OCI-LY7 (cell line): ENCODE measurements at regions not wholly inside any gene's neighbourhood (a gene's known extent, or its start where the extent isn't known, plus 50 kb on each side); places are given as distances from the start of the nearest gene placed in this dataset.

Experiments
- CTCF ChIP-seq: fragments of 200-600 bp; sonication (generic); conservative IDR thresholded peaks from 2 replicates; pipeline ENCODE4 v1.5.1; 2014; ENCODE audit warnings: mild to moderate bottlenecking, antibody characterized with exemption, low read length, moderate library complexity, mixed read lengths
- EZH2phosphoT487 ChIP-seq: fragments of 200-600 bp; sonication (generic); IDR thresholded peaks from 2 replicates; pipeline ENCODE4 v1.6.1; 2018; ENCODE audit warnings: low read depth, borderline replicate concordance, mild to moderate bottlenecking, mixed run types, antibody characterized with exemption, low read length, moderate library complexity, mixed read lengths

GRCh38 chr6:48597951-48598350, 487.0 kb upstream of the PTCHD4 start:
- TF ChIP-seq CTCF (no peak), EZH2phosphoT487 (no peak)
